ENCODE measurements at regions not wholly inside any gene's neighbourhood (a gene's known extent, or its start where the extent isn't known, plus 50 kb on each side); places are given as distances from the start of the nearest gene placed in this dataset.

DNA sequence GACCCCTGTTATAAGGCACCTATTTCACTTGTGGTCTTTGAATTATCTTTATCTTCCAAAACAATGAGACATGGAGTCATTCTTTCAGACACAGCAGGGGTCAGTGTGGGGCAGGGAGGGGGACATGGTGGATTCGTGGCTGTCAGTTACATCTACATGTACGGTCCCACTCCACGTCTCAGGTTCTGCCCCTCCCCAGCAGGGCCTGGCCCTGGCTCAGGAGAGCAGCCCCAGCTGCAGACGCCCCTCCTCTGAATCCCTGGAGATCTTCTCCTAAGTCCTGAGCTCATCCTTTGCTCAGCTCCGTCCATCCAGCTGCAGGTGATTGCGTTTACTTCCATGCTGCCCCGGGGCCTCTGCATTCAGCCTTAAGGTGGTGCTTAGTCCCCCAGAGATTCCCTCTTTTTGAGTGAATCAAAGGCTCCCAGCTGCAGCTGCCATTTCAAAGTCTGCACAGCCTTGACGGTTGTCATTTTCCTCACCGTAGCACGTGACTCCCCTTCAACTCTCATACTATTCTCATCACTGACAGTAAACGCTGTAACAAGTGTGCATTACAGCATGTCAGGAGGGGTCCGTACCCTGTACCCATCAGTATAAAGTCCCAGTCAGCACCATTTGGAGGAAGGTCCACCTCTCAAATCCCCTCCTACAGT lies 113.4 kb upstream of the TCERG1L start:
- no peak overlapping the region for H3K4me3 ChIP-seq
- no peaks in the 10 kb centered on the region for H3K27me3 ChIP-seq
- H3K4me1 ChIP-seq, result peaks cover 0 to 16% (median 0%) of the 10 kb centered on the region in 4 donors
- DNase-seq (ENCODE audit: low spot score in 2 of 2), result no peak
- TF ChIP-seq, protein P1, sequence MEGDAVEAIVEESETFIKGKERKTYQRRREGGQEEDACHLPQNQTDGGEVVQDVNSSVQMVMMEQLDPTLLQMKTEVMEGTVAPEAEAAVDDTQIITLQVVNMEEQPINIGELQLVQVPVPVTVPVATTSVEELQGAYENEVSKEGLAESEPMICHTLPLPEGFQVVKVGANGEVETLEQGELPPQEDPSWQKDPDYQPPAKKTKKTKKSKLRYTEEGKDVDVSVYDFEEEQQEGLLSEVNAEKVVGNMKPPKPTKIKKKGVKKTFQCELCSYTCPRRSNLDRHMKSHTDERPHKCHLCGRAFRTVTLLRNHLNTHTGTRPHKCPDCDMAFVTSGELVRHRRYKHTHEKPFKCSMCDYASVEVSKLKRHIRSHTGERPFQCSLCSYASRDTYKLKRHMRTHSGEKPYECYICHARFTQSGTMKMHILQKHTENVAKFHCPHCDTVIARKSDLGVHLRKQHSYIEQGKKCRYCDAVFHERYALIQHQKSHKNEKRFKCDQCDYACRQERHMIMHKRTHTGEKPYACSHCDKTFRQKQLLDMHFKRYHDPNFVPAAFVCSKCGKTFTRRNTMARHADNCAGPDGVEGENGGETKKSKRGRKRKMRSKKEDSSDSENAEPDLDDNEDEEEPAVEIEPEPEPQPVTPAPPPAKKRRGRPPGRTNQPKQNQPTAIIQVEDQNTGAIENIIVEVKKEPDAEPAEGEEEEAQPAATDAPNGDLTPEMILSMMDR (IDR thresholded peaks at IDR 0.05), result no peak
- TF ChIP-seq POLR2A (IDR thresholded peaks at IDR 0.05) (no peak), EP300 (IDR thresholded peaks at IDR 0.05) (no peak)
- H3K27ac ChIP-seq, result no peak overlapping the region
- no peaks in the 10 kb centered on the region for H3K36me3 ChIP-seq
- no peaks in the 10 kb centered on the region for H3K9me3 ChIP-seq
- 85 to 86% methylated on average over 12 of the region's 12 CpGs for WGBS, 2 donors

DNA sequence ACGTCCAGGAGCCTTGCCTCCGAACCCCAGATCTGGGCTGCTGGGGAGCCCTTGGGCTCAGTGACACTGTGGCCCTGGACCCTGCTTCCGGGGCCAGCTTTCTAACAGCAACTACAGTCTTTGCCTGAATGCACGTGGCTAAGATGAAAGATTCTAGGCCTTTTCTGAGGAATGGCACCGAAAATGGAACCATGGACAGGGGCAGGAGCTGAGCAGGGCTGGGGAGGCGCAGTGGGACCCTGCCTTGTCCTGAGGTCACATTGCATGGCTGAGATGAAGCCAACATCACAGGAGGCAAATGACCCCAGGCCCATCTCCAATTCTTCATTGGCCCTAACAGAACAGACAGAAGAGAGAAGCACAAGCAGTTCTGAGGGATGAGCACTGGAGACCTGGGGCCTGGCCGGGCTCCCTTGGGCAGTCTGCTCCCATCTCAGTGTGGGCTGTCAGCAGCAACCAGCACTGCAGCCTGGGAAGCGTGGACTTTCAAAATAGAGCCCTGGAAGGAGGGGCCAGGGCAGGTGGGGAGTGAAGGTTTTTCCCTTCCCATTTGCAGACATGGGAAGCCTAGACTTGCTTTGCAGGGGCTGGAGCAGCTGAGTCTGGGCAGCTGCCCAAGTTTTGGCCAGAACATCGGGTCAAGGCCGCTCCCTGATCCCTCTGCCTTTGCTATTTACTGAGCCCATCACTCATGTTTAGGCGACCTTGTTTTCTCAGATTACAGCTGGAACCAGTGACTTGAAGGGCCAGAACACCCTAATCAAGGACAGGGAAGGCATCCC lies 114.4 kb upstream of the TCERG1L start:
- Histone ChIP-seq H3K27me3 (no peaks in the 10 kb centered on the region), H3K9me3 (no peaks in the 10 kb centered on the region), H3K4me3 (no peak overlapping the region), H3K27ac (no peak overlapping the region), H3K36me3 (no peaks in the 10 kb centered on the region), H3K4me1 (peaks cover 0 to 16% (median 0%) of the 10 kb centered on the region in 4 donors)
- WGBS, 2 donors, result 58 to 64% methylated on average over 9 to 10 of the region's 11 CpGs
- no peak for DNase-seq (ENCODE audit: low spot score in 2 of 2)
- TF ChIP-seq POLR2A (IDR thresholded peaks at IDR 0.05), result no peak
- TF ChIP-seq, protein P1 (IDR thresholded peaks at IDR 0.05), result no peak
- TF ChIP-seq EP300 (IDR thresholded peaks at IDR 0.05), result no peak

DNA sequence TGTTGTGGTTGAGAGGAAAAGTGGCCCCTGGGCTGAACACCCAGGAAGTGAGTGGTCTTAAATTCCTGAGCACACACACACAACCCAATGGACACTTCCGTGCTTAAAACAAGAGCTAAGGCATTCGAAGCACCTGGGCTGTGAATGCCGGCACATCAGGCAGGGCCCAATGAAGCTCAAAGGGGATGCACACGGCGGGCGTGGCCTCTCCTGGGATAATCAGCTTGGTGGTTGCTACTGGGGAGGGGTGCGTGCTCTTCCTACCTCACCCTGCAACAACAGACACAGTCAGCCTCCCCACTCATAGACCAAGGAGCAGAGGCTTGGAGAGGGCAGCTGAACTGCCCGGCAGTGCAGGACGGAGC lies 115.0 kb upstream of the TCERG1L start:
- Histone ChIP-seq H3K9me3 (no peaks in the 10 kb centered on the region), H3K36me3 (no peaks in the 10 kb centered on the region), H3K4me3 (no peak overlapping the region), H3K27ac (no peak overlapping the region), H3K4me1 (peaks cover 0 to 16% (median 0%) of the 10 kb centered on the region in 4 donors), H3K27me3 (no peaks in the 10 kb centered on the region)
- DNase-seq (ENCODE audit: low spot score in 2 of 2), result no peak
- WGBS, 2 donors, result 50 to 61% methylated on average over 5 to 8 of the region's 9 CpGs
- TF ChIP-seq POLR2A (IDR thresholded peaks at IDR 0.05) (no peak), EP300 (IDR thresholded peaks at IDR 0.05) (no peak)
- TF ChIP-seq, protein P1 (IDR thresholded peaks at IDR 0.05), result no peak

DNA sequence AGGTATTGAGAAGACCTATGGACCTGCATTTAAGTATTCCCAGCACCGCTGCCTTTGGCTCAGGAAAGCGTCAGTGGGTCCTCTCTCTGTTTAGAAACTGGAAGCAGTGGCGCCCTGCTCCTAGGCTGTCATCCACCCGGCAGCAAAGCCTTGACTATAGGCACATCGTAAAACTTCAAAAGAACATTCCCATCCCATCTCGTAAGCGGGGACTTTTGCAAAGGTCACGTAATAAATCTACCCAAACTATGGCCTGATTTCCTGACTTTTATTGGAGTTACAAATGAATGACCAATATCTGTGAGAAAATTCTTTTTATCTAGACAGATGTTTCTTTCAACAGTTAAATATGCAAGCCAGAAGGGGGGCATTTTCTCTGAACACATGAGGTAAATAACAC lies 115.8 kb upstream of the TCERG1L start:
- Histone ChIP-seq H3K27me3 (no peaks in the 10 kb centered on the region), H3K27ac (no peak overlapping the region)
- TF ChIP-seq POLR2A (IDR thresholded peaks at IDR 0.05) (no peak), EP300 (IDR thresholded peaks at IDR 0.05) (no peak)
- TF ChIP-seq, protein P1 (IDR thresholded peaks at IDR 0.05), result no peak

DNA sequence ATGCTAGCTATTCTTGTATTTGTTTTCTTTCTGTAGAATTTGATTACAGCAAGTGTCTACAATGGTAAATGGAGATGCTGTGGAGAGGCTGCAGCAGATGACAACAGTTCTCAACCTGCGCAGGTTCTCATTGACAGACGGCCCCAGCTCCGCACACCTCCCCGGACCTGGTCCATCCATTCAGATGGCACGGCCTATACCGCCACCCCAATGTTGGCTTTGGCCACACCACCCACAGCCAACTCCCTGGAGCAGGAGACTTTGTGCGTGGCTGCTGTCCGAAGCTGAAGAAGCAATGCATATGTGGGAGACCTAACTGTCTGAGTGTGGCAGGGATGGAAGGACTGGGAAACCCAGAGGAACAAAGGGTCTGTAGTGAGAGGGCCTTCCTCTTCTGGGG lies 116.4 kb upstream of the TCERG1L start:
- 94 to 97% methylated on average over 8 of the region's 8 CpGs for WGBS, 2 donors

More for the DNA sequence above, 115.8 kb upstream of the TCERG1L start:
- no peaks in the 10 kb centered on the region for H3K9me3 ChIP-seq
- WGBS, 2 donors, result 29 to 31% methylated on average over 8 of the region's 8 CpGs
- no peak overlapping the region for H3K4me3 ChIP-seq
- no peak for DNase-seq (ENCODE audit: low spot score in 2 of 2)
- H3K36me3 ChIP-seq, result no peaks in the 10 kb centered on the region
- H3K4me1 ChIP-seq, result peaks cover 0 to 16% (median 0%) of the 10 kb centered on the region in 4 donors

More for the DNA sequence above, 116.4 kb upstream of the TCERG1L start:
- Histone ChIP-seq H3K27me3 (no peaks in the 10 kb centered on the region), H3K9me3 (no peaks in the 10 kb centered on the region), H3K4me3 (no peak overlapping the region), H3K36me3 (no peaks in the 10 kb centered on the region), H3K27ac (no peak overlapping the region), H3K4me1 (peaks cover 0 to 16% (median 0%) of the 10 kb centered on the region in 4 donors)
- no peak for DNase-seq (ENCODE audit: low spot score in 2 of 2)
- TF ChIP-seq EP300 (IDR thresholded peaks at IDR 0.05) (no peak), POLR2A (IDR thresholded peaks at IDR 0.05) (no peak)
- TF ChIP-seq, protein P1 (IDR thresholded peaks at IDR 0.05), result no peak
